GM23338 (cell line): ENCODE measurements at regions not wholly inside any gene's neighbourhood (a gene's known extent, or its start where the extent isn't known, plus 50 kb on each side); places are given as distances from the start of the nearest gene placed in this dataset.
"Not testable (repeated sequence)": the region's sequence is repeated elsewhere in the genome, so short reads cannot be mapped to it uniquely, and the experiment has no call there.

Source experiments
- ATAC-seq: fragments of 200-7000 bp; cut with Tn5 transposase; 3 replicates; pipeline ENCODE4 v1.9.1; 2020
- DNase-seq: peaks from one replicate; pipeline ENCODE4 v3.0.0-alpha.2; 2015; ENCODE audit warnings: low spot score
- H2AFZ ChIP-seq: fragments of 200-600 bp; sonication (generic); 2 replicates; pipeline ENCODE4 v1.8.0; 2016; ENCODE audit warnings: antibody characterized with exemption, mild to moderate bottlenecking, moderate library complexity
- H3F3A ChIP-seq: fragments of 200-600 bp; sonication (generic); replicated peaks from 2 replicates; pipeline ENCODE4 v1.8.0; 2017; ENCODE audit warnings: antibody characterized with exemption, mixed run types, low read depth
- H3K27ac ChIP-seq: fragments of 200-600 bp; sonication (generic); 2 replicates; pipeline ENCODE4 v1.6.1; 2016; ENCODE audit warnings: low read depth
- H3K27me3 ChIP-seq: fragments of 200-600 bp; sonication (generic); 2 replicates; pipeline ENCODE4 v1.8.0; 2016; ENCODE audit warnings: mild to moderate bottlenecking, mixed run types, moderate library complexity; ENCODE audit not compliant: insufficient read depth
- H3K36me3 ChIP-seq: fragments of 200-600 bp; sonication (generic); 2 replicates; pipeline ENCODE4 v1.8.0; 2016; ENCODE audit warnings: mild to moderate bottlenecking; ENCODE audit not compliant: insufficient read depth
- H3K4me1 ChIP-seq: fragments of 200-600 bp; sonication (generic); 2 replicates; pipeline ENCODE4 v1.8.0; 2016; ENCODE audit warnings: mild to moderate bottlenecking, moderate library complexity; ENCODE audit not compliant: insufficient read depth
- H3K4me2 ChIP-seq: fragments of 200-600 bp; sonication (generic); 2 replicates; pipeline ENCODE4 v1.7.1; 2017; ENCODE audit warnings: mixed run types
- H3K4me3 ChIP-seq: fragments of 200-600 bp; sonication (generic); 2 replicates; pipeline ENCODE4 v1.6.1; 2016; ENCODE audit warnings: mixed run types
- H3K79me2 ChIP-seq: fragments of 200-600 bp; sonication (generic); replicated peaks from 2 replicates; pipeline ENCODE4 v1.8.0; 2017; ENCODE audit warnings: mild to moderate bottlenecking; ENCODE audit not compliant: insufficient read depth
- H3K9me2 ChIP-seq: fragments of 200-600 bp; sonication (generic); 2 replicates; pipeline ENCODE4 v1.8.0; 2017; ENCODE audit not compliant: insufficient read depth
- H4K20me1 ChIP-seq: fragments of 200-600 bp; sonication (generic); replicated peaks from 2 replicates; pipeline ENCODE4 v1.8.0; 2017; ENCODE audit warnings: mild to moderate bottlenecking; ENCODE audit not compliant: insufficient read depth
- H3K27ac Mint-ChIP-seq: 2 replicates; pipeline ENCODE4 v1.8.0; 2020; ENCODE audit warnings: inconsistent platforms, mild to moderate bottlenecking, moderate library complexity, mixed read lengths
- H3K27me3 Mint-ChIP-seq: 3 replicates; pipeline ENCODE4 v1.8.0; 2022; ENCODE audit warnings: low read depth, mild to moderate bottlenecking, moderate library complexity, mixed read lengths, inconsistent platforms; ENCODE audit not compliant: insufficient read depth, poor library complexity
- H3K36me3 Mint-ChIP-seq: 3 replicates; pipeline ENCODE4 v1.8.0; 2021; ENCODE audit warnings: low read depth, mild to moderate bottlenecking, inconsistent platforms, moderate library complexity, mixed read lengths
- H3K4me1 Mint-ChIP-seq: 3 replicates; pipeline ENCODE4 v1.8.0; 2020; ENCODE audit warnings: mild to moderate bottlenecking, inconsistent platforms, mixed read lengths
- H3K4me3 Mint-ChIP-seq: 3 replicates; pipeline ENCODE4 v1.8.0; 2021; ENCODE audit warnings: moderate library complexity, mild to moderate bottlenecking, inconsistent platforms, mixed read lengths
- H3K9me3 Mint-ChIP-seq: 3 replicates; pipeline ENCODE4 v1.8.0; 2020; ENCODE audit warnings: moderate library complexity, mild to moderate bottlenecking, inconsistent platforms, mixed read lengths

- H3K27me3 Mint-ChIP-seq, H3K4me2 ChIP-seq, H3K9me2 ChIP-seq, H3K36me3 Mint-ChIP-seq, DNase-seq, H4K20me1 ChIP-seq, H3K9me3 Mint-ChIP-seq, H3K4me3 Mint-ChIP-seq, H3K36me3 ChIP-seq, H3F3A ChIP-seq, H3K27ac Mint-ChIP-seq, H3K4me1 Mint-ChIP-seq, H3K27me3 ChIP-seq, H3K27ac ChIP-seq, ATAC-seq, H2AFZ ChIP-seq, H3K4me1 ChIP-seq, H3K4me3 ChIP-seq, H3K79me2 ChIP-seq: not testable (repeated sequence)
Measured at GRCh38 chr2:87686873-87687549, 60.9 kb upstream of the PLGLB2 start.

DNA sequence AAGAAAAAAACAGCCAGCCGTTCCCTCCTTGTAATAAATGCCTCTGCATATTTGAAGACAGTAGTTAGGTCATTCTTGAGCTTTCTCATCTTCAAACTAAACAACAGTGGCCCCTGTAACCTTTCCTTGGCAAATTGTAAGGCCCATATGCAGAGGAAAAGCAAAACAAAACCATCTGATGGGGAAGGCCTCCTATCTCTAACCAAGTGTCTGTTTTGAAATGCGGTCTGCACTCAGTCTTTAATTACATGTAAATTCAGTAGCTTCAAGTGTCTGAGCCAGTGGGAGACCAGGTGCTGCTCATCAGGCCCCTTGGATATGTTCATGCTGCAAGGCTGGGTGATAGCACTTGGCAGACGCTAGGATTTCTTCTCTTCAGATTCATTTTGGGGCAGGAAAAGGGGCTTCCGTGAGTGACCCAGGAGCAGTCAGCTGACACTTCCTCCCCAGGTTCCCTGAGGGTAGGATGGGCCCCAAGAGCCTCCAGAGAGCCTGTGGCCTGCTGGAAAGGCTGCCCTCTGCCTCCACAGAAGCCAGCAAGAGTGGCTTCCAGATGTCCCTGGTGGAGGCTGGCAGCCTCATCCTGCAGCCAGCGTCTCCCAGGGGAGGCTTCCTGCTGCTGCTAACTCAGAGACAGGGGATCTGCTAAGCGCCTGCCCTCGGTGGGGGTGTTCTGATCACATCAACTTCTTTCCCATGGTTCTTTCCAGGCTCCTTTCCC is 60.2 kb upstream of the PLGLB2 start:
- H2AFZ ChIP-seq, H3K27me3 Mint-ChIP-seq, DNase-seq, H3K4me2 ChIP-seq, ATAC-seq, H4K20me1 ChIP-seq, H3K9me2 ChIP-seq, H3K27ac Mint-ChIP-seq, H3K79me2 ChIP-seq, H3K4me1 Mint-ChIP-seq, H3K4me3 Mint-ChIP-seq, H3F3A ChIP-seq, H3K4me3 ChIP-seq, H3K27ac ChIP-seq, H3K36me3 ChIP-seq, H3K9me3 Mint-ChIP-seq, H3K4me1 ChIP-seq, H3K36me3 Mint-ChIP-seq, H3K27me3 ChIP-seq: not testable (repeated sequence)

DNA sequence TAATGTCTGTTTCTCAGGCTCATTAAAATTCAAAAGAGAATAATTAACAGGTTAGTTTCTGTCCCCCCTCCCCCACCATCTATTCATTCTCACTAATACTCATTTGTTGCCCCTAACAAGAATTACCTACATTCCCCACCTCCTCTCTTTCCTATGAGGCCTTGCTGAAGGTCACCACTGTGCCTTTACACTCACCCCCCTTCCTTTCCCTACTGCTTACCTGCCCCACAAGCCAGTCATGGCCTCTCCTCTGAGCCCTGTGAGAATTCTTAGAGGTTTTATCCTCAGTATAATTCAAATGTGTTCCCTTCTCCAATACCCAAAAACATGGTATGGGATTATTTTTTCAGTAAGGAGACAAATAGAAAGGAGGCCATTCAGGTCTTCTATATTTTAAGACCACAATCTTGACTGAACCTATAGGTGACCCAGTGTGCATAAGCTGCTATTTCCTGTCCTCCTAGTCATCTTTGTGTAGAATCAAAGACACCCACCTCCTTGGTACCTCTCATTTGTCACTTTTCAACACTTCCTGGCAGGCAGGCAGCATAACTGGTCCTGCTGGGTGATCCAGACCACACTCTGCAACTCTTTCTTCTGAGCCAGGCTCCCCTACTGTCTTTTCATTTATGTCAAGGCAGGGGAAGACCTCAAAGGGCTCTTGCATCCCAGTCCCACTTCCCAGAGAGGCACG is 55.8 kb upstream of the PLGLB2 start:
- H3K27ac Mint-ChIP-seq, DNase-seq, H3K4me3 Mint-ChIP-seq: not testable (repeated sequence)

GRCh38 chr2:87692914-87693313 is 55.0 kb upstream of the PLGLB2 start:
- not testable (repeated sequence) for H3K4me1 ChIP-seq, H3K27ac ChIP-seq, H3K79me2 ChIP-seq, H4K20me1 ChIP-seq, H3K27me3 ChIP-seq, H3K36me3 ChIP-seq, H3F3A ChIP-seq, H3K4me2 ChIP-seq, H3K4me1 Mint-ChIP-seq, H3K4me3 ChIP-seq, H3K27ac Mint-ChIP-seq, H3K36me3 Mint-ChIP-seq, H3K9me2 ChIP-seq, ATAC-seq, H3K27me3 Mint-ChIP-seq, DNase-seq, H3K4me3 Mint-ChIP-seq, H2AFZ ChIP-seq, H3K9me3 Mint-ChIP-seq

More for the DNA sequence above, 55.8 kb upstream of the PLGLB2 start:
- not testable (repeated sequence) for H3K4me2 ChIP-seq, H3K36me3 Mint-ChIP-seq, H3F3A ChIP-seq, H3K4me1 Mint-ChIP-seq, H2AFZ ChIP-seq, H3K9me3 Mint-ChIP-seq, ATAC-seq, H3K36me3 ChIP-seq, H3K4me1 ChIP-seq, H3K27me3 ChIP-seq, H3K27ac ChIP-seq, H3K27me3 Mint-ChIP-seq, H3K9me2 ChIP-seq, H3K79me2 ChIP-seq, H4K20me1 ChIP-seq, H3K4me3 ChIP-seq

- not testable (repeated sequence) for H3K27me3 ChIP-seq, H2AFZ ChIP-seq, H3K79me2 ChIP-seq, H3K27ac ChIP-seq, H3K4me3 Mint-ChIP-seq, H3F3A ChIP-seq, H3K4me1 ChIP-seq, DNase-seq, H3K9me3 Mint-ChIP-seq, H3K36me3 Mint-ChIP-seq, H3K4me2 ChIP-seq, H3K9me2 ChIP-seq, H4K20me1 ChIP-seq, H3K27ac Mint-ChIP-seq, ATAC-seq, H3K27me3 Mint-ChIP-seq, H3K4me3 ChIP-seq, H3K4me1 Mint-ChIP-seq, H3K36me3 ChIP-seq
Measured at GRCh38 chr2:87693882-87694281, 54.0 kb upstream of the PLGLB2 start.

DNA sequence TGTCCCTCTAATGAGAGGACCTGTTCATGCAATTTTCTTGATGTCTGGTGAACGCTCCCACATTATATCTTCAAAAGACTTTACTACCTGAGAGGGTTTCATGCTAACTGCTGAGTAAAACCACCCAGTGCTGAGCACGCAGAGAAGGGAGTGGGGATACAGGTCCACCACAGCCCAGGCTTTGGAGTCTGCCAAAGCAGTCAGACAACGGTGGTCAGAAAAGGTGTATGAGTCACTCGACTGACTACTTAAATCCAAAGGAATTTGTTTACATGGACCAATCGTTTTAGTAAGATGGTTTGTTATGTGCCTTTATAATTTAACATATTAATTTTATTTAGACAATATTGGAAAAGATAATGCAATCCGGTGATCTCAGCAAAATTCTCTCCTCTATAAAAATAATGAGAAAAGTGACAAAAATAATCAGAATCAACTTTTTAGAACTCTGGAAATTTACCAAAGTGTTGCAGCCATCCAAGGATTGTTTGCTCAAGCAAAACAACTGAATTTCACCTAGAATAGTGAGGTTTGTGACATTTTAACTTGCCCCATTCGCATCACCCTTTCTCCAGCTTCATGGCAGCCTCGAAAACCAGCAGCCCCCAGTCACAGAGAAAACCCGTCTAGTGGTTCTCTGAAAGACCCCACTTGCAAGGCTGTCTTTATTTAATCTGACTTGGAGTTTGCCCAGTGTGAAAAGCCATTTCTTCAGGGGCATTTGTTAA is 52.1 kb upstream of the PLGLB2 start:
- H3F3A ChIP-seq, H2AFZ ChIP-seq, H3K4me3 ChIP-seq, DNase-seq, H3K27me3 Mint-ChIP-seq, H3K79me2 ChIP-seq, H3K4me1 ChIP-seq, H4K20me1 ChIP-seq, H3K27ac Mint-ChIP-seq, H3K9me2 ChIP-seq, ATAC-seq, H3K4me1 Mint-ChIP-seq, H3K27ac ChIP-seq, H3K27me3 ChIP-seq, H3K4me2 ChIP-seq, H3K36me3 ChIP-seq, H3K9me3 Mint-ChIP-seq, H3K36me3 Mint-ChIP-seq, H3K4me3 Mint-ChIP-seq: not testable (repeated sequence)
